CD4-positive, CD25-positive, alpha-beta regulatory T cell (primary cell): ENCODE measurements at regions not wholly inside any gene's neighbourhood (a gene's known extent, or its start where the extent isn't known, plus 50 kb on each side); places are given as distances from the start of the nearest gene placed in this dataset.
"Not testable (repeated sequence)": the region's sequence is repeated elsewhere in the genome, so short reads cannot be mapped to it uniquely, and the experiment has no call there.

Source experiments
- ATAC-seq, 2 donors: fragments of 150-1000 bp; cut with Tn5 transposase; one replicate each; pipeline ENCODE4 v1.10.0; 2021; ENCODE audit warnings: low read depth in 2 of 2, moderate number of reproducible peaks in 2 of 2, moderate library complexity in 1 of 2
- DNase-seq, 3 donors: peaks; one replicate each; pipeline versions ENCODE4 v3.0.0 to v3.0.0-alpha.2; 2012 to 2022; ENCODE audit warnings: mixed read lengths in 1 of 3
- H3K27ac ChIP-seq: one replicate; pipeline ENCODE4 v1.7.0; 2013; ENCODE audit warnings: mild to moderate bottlenecking, low read length; ENCODE audit not compliant: insufficient read depth, poor library complexity, severe bottlenecking
- H3K27me3 ChIP-seq: one replicate; pipeline ENCODE4 v1.7.0; 2013; ENCODE audit warnings: low read length; ENCODE audit not compliant: control insufficient read depth, insufficient read depth
- H3K36me3 ChIP-seq: one replicate; pipeline ENCODE4 v1.7.0; 2013; ENCODE audit warnings: mild to moderate bottlenecking, low read length, moderate library complexity; ENCODE audit not compliant: control insufficient read depth, insufficient read depth
- H3K4me1 ChIP-seq: 2 replicates; pipeline ENCODE4 v1.7.0; 2013; ENCODE audit warnings: mild to moderate bottlenecking, low read length; ENCODE audit not compliant: insufficient read depth, control insufficient read depth, poor library complexity, severe bottlenecking
- H3K4me3 ChIP-seq: one replicate; pipeline ENCODE4 v1.7.0; 2013; ENCODE audit warnings: low read depth, mild to moderate bottlenecking, low read length, moderate library complexity
- H3K9me3 ChIP-seq, 2 experiments: 1 replicate in 1 of 2; 2 replicates in 1 of 2; pipeline ENCODE4 v1.7.0; 2013; ENCODE audit warnings: low read length in 2 of 2, mild to moderate bottlenecking in 1 of 2, moderate library complexity in 1 of 2; ENCODE audit not compliant: control insufficient read depth in 2 of 2
- H3K27ac Mint-ChIP-seq, 3 donors: one replicate each; pipeline ENCODE4 v1.8.0; 2020 to 2022; ENCODE audit warnings: mild to moderate bottlenecking in 3 of 3, mixed read lengths in 3 of 3, moderate library complexity in 2 of 3
- H3K27me3 Mint-ChIP-seq: one replicate; pipeline ENCODE4 v1.8.0; 2022; ENCODE audit warnings: mild to moderate bottlenecking, mixed read lengths
- H3K36me3 Mint-ChIP-seq: one replicate; pipeline ENCODE4 v1.8.0; 2020; ENCODE audit warnings: mixed read lengths
- H3K4me1 Mint-ChIP-seq, 4 donors: one replicate each; pipeline ENCODE4 v1.8.0; 2020 to 2022; ENCODE audit warnings: mixed read lengths in 4 of 4, mild to moderate bottlenecking in 1 of 4
- H3K4me3 Mint-ChIP-seq, 4 donors: one replicate each; pipeline ENCODE4 v1.8.0; 2020 to 2022; ENCODE audit warnings: mild to moderate bottlenecking in 4 of 4, mixed read lengths in 4 of 4, moderate library complexity in 3 of 4
- H3K9me3 Mint-ChIP-seq, 7 donors: one replicate each; pipeline ENCODE4 v1.8.0; 2020 to 2022; ENCODE audit warnings: mixed read lengths in 7 of 7, mild to moderate bottlenecking in 3 of 7, moderate library complexity in 2 of 7

- H3K4me3 Mint-ChIP-seq, H3K4me1 Mint-ChIP-seq, H3K27me3 ChIP-seq, DNase-seq, H3K4me3 ChIP-seq, ATAC-seq, H3K27me3 Mint-ChIP-seq, H3K9me3 ChIP-seq, H3K36me3 ChIP-seq, H3K27ac ChIP-seq, H3K4me1 ChIP-seq: not testable (repeated sequence)
- peaks cover 16% of the 10 kb centered on the region for H3K36me3 Mint-ChIP-seq
- peak overlapping the region in 1 of 3 donors; percentile 44 for H3K27ac Mint-ChIP-seq
- peaks cover 0 to 27% (median 10%) of the 10 kb centered on the region in 7 donors for H3K9me3 Mint-ChIP-seq
These were observed 467.1 kb downstream of the FAM72C start for GRCh38 chr1:143504703-143505102.

GRCh38 chr1:143504080-143504479, 467.7 kb downstream of the FAM72C start:
- not testable (repeated sequence) for H3K4me3 ChIP-seq, H3K27ac ChIP-seq, H3K27ac Mint-ChIP-seq, H3K4me1 Mint-ChIP-seq, H3K4me3 Mint-ChIP-seq, H3K27me3 ChIP-seq, ATAC-seq, DNase-seq, H3K9me3 ChIP-seq, H3K27me3 Mint-ChIP-seq, H3K36me3 ChIP-seq, H3K4me1 ChIP-seq
- Mint-ChIP-seq H3K9me3 (peaks cover 0 to 27% (median 10%) of the 10 kb centered on the region in 7 donors), H3K36me3 (peaks cover 16% of the 10 kb centered on the region)

- H3K36me3 Mint-ChIP-seq, result peaks cover 16% of the 10 kb centered on the region
These were observed 468.7 kb downstream of the FAM72C start for GRCh38 chr1:143503048-143503447.

GRCh38 chr1:143502038-143502437, 469.7 kb downstream of the FAM72C start:
- H3K27me3 Mint-ChIP-seq, H3K4me1 ChIP-seq, H3K27ac Mint-ChIP-seq, ATAC-seq, H3K4me1 Mint-ChIP-seq, DNase-seq, H3K4me3 ChIP-seq, H3K36me3 ChIP-seq, H3K9me3 ChIP-seq, H3K27ac ChIP-seq, H3K27me3 ChIP-seq: not testable (repeated sequence)
- peaks cover 16% of the 10 kb centered on the region for H3K36me3 Mint-ChIP-seq
- H3K4me3 Mint-ChIP-seq, result peak overlapping the region in 1 of 4 donors; percentile 10
- peaks cover 0 to 27% (median 10%) of the 10 kb centered on the region in 7 donors for H3K9me3 Mint-ChIP-seq

More at GRCh38 chr1:143503048-143503447, 468.7 kb downstream of the FAM72C start:
- H3K27me3 ChIP-seq, H3K4me3 Mint-ChIP-seq, H3K27me3 Mint-ChIP-seq, H3K27ac Mint-ChIP-seq, H3K4me1 ChIP-seq, H3K4me1 Mint-ChIP-seq, H3K36me3 ChIP-seq, H3K4me3 ChIP-seq, H3K9me3 ChIP-seq, ATAC-seq, DNase-seq, H3K27ac ChIP-seq: not testable (repeated sequence)
- H3K9me3 Mint-ChIP-seq, result peaks cover 0 to 27% (median 10%) of the 10 kb centered on the region in 7 donors

- not testable (repeated sequence) for H3K27ac Mint-ChIP-seq, H3K4me3 Mint-ChIP-seq, H3K27ac ChIP-seq, H3K4me3 ChIP-seq, H3K36me3 ChIP-seq, H3K4me1 Mint-ChIP-seq, H3K27me3 ChIP-seq, H3K27me3 Mint-ChIP-seq, H3K9me3 ChIP-seq, ATAC-seq, H3K4me1 ChIP-seq
- peaks cover 0 to 14% (median 7%) of the 10 kb centered on the region in 7 donors for H3K9me3 Mint-ChIP-seq
- DNase-seq, result peak in 1 of 3 donors; percentile 17
- H3K36me3 Mint-ChIP-seq, result peaks cover 11% of the 10 kb centered on the region
These were observed 473.6 kb downstream of the FAM72C start for GRCh38 chr1:143498059-143498749.

GRCh38 chr1:143497374-143497747, 474.4 kb downstream of the FAM72C start:
- peaks cover 2% of the 10 kb centered on the region for H3K4me1 ChIP-seq
- DNase-seq (no peak), ATAC-seq (no peak)
- no peak overlapping the region for H3K27ac ChIP-seq
- H3K27me3 ChIP-seq, result no peaks in the 10 kb centered on the region
- no peaks in the 10 kb centered on the region for H3K9me3 ChIP-seq
- Mint-ChIP-seq H3K4me1 (no peaks in the 10 kb centered on the region), H3K4me3 (no peak overlapping the region), H3K9me3 (peaks cover 0 to 7% (median 2%) of the 10 kb centered on the region in 7 donors), H3K27ac (no peak overlapping the region), H3K36me3 (peaks cover 4% of the 10 kb centered on the region), H3K27me3 (no peaks in the 10 kb centered on the region)
- no peak overlapping the region for H3K4me3 ChIP-seq
- H3K36me3 ChIP-seq, result no peaks in the 10 kb centered on the region

- H3K36me3 ChIP-seq, ATAC-seq, H3K36me3 Mint-ChIP-seq, H3K9me3 Mint-ChIP-seq, H3K27me3 Mint-ChIP-seq, H3K4me3 ChIP-seq, DNase-seq, H3K27me3 ChIP-seq, H3K9me3 ChIP-seq, H3K27ac ChIP-seq, H3K27ac Mint-ChIP-seq, H3K4me1 ChIP-seq, H3K4me1 Mint-ChIP-seq: not testable (repeated sequence)
- peak overlapping the region in 2 of 4 donors; percentile 26 to 50 for H3K4me3 Mint-ChIP-seq
These were observed 475.0 kb downstream of the FAM72C start for GRCh38 chr1:143496526-143497373.
